Neural crest cell (in vitro differentiated cells): ENCODE measurements at regions not wholly inside any gene's neighbourhood (a gene's known extent, or its start where the extent isn't known, plus 50 kb on each side); places are given as distances from the start of the nearest gene placed in this dataset.

Source experiments
- DNase-seq: peaks from one replicate; pipeline ENCODE4 v3.0.0; 2021; ENCODE audit warnings: low read depth, mixed read lengths, low spot score
- H3K27ac Mint-ChIP-seq: one replicate; pipeline ENCODE4 v1.8.0; 2021; ENCODE audit warnings: mild to moderate bottlenecking, mixed read lengths; ENCODE audit not compliant: unreplicated experiment
- H3K27me3 Mint-ChIP-seq: 2 replicates; pipeline ENCODE4 v1.8.0; 2021; ENCODE audit warnings: low read depth, mild to moderate bottlenecking, mixed read lengths
- H3K36me3 Mint-ChIP-seq: 2 replicates; pipeline ENCODE4 v1.8.0; 2021; ENCODE audit warnings: low read depth, mild to moderate bottlenecking, mixed read lengths
- H3K4me1 Mint-ChIP-seq: 2 replicates; pipeline ENCODE4 v1.8.0; 2021; ENCODE audit warnings: mixed read lengths
- H3K4me3 Mint-ChIP-seq: one replicate; pipeline ENCODE4 v1.8.0; 2021; ENCODE audit warnings: mild to moderate bottlenecking, mixed read lengths
- H3K9me3 Mint-ChIP-seq: 2 replicates; pipeline ENCODE4 v1.8.0; 2021; ENCODE audit warnings: mixed read lengths
- CTCF ChIP-seq: fragments of 200-600 bp; sonication (generic); conservative IDR thresholded peaks from 2 replicates; pipeline ENCODE4 v1.5.0; 2021; ENCODE audit warnings: antibody characterized with exemption, mild to moderate bottlenecking

GRCh38 chr7:344608-344994 lies 54.6 kb downstream of the FOXL3 start:
- Mint-ChIP-seq H3K4me1 (peaks cover 18% of the 10 kb centered on the region), H3K36me3 (no peaks in the 10 kb centered on the region), H3K27ac (no peak overlapping the region), H3K4me3 (no peak overlapping the region), H3K27me3 (no peaks in the 10 kb centered on the region), H3K9me3 (no peaks in the 10 kb centered on the region)
- no peak for DNase-seq
- no peak for TF ChIP-seq CTCF

- H3K9me3 Mint-ChIP-seq = no peaks in the 10 kb centered on the region
Observed at GRCh38 chr7:346116-346898, 56.3 kb downstream of the FOXL3 start.

GRCh38 chr7:347001-347590 lies 57.1 kb downstream of the FOXL3 start:
- no peak for TF ChIP-seq CTCF

More at GRCh38 chr7:346116-346898, 56.3 kb downstream of the FOXL3 start:
- H3K27ac Mint-ChIP-seq = no peak overlapping the region
- no peaks in the 10 kb centered on the region for H3K36me3 Mint-ChIP-seq
- TF ChIP-seq CTCF = no peak
- no peak for DNase-seq
- no peaks in the 10 kb centered on the region for H3K27me3 Mint-ChIP-seq
- H3K4me3 Mint-ChIP-seq = no peak overlapping the region
- peaks cover 18% of the 10 kb centered on the region for H3K4me1 Mint-ChIP-seq

GRCh38 chr7:347644-348479 lies 57.9 kb downstream of the FOXL3 start:
- Mint-ChIP-seq H3K27me3 (no peaks in the 10 kb centered on the region), H3K4me3 (no peak overlapping the region), H3K27ac (no peak overlapping the region), H3K36me3 (no peaks in the 10 kb centered on the region), H3K9me3 (no peaks in the 10 kb centered on the region), H3K4me1 (peaks cover 6% of the 10 kb centered on the region)
- no peak for DNase-seq
- no peak for TF ChIP-seq CTCF

More at GRCh38 chr7:347001-347590, 57.1 kb downstream of the FOXL3 start:
- Mint-ChIP-seq H3K36me3 (no peaks in the 10 kb centered on the region), H3K4me1 (peaks cover 14% of the 10 kb centered on the region), H3K9me3 (no peaks in the 10 kb centered on the region), H3K27me3 (no peaks in the 10 kb centered on the region), H3K27ac (no peak overlapping the region), H3K4me3 (no peak overlapping the region)
- no peak for DNase-seq

- Mint-ChIP-seq H3K27ac (no peak overlapping the region), H3K4me3 (no peak overlapping the region)
Observed at GRCh38 chr7:348480-348844, 58.5 kb downstream of the FOXL3 start.

More at GRCh38 chr7:348480-348844, 58.5 kb downstream of the FOXL3 start:
- TF ChIP-seq CTCF = no peak
- H3K9me3 Mint-ChIP-seq = no peaks in the 10 kb centered on the region
- peaks cover 3% of the 10 kb centered on the region for H3K4me1 Mint-ChIP-seq
- no peaks in the 10 kb centered on the region for H3K36me3 Mint-ChIP-seq
- no peaks in the 10 kb centered on the region for H3K27me3 Mint-ChIP-seq
- DNase-seq = no peak
